Superior temporal gyrus (tissue), 1 donor: ENCODE measurements at regions not wholly inside any gene's neighbourhood (a gene's known extent, or its start where the extent isn't known, plus 50 kb on each side); places are given as distances from the start of the nearest gene placed in this dataset.

Experiments used
- DNase-seq: peaks from one replicate; pipeline ENCODE4 v3.0.0-alpha.2; 2016; ENCODE audit errors: extremely low spot score

- DNase-seq, result no peak
Observed at GRCh38 chr2:128973566-128973965, 654.9 kb upstream of the HS6ST1 start.

DNA sequence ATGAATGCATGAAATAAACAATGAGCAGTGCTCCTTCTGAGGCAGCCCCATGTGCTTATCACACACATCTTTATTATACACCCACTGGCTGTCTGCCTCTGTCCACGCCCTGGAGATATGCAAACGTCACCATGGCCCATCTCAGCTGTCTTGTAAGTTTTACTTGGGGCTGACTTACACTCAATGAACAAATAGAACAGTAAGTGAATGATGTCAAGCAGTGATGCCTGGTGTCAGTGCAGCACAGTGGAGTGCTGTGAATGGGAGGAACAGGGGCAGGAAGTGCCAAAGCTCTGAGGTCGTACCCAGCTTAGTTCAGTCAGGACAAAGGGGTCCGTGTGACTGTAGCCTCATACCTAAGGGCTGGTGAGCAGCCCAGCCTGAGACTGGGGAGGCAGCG, 659.5 kb upstream of the HS6ST1 start:
- no peak for DNase-seq

DNA sequence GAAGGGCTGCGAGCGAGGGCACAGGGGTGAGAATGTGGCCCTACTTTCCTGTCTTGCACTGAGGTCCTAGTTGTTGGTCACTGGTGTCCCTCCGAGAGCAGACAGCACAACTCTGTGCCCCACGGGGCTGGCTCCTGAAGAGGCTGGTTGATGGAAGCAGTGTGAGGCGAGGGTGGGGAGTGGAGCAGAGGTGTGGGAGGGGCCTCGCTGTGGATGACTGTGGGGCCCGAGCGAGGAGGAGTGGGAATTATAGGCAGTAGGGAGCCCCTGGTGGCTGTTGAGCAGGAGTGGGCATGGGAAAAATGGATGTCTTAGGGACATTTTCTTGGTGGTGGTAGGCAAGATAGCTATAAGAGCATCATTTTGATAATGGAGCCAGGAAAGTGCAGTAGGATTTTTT, 660.5 kb upstream of the HS6ST1 start:
- no peak for DNase-seq

DNA sequence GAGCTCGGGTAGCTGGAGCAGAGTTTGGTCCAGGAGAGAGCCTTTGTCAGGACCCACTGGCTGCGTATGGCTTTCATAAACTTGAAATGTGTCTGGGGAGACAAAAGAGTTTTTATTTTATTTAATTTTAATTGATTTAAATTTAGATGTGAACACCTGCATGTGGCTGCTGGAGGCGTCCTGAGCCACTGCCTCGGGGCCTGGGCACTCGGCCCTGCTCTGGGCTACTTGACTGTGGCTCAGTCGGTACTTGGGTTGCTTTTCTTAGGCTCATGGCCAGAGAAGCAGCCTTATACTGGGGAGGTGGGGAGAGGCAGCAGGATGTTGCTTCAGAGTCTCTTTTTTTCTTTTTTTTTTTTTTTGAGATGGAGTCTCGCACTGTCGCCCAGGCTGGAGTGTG, 661.8 kb upstream of the HS6ST1 start:
- DNase-seq, result no peak

- no peak for DNase-seq
Observed at GRCh38 chr2:128981353-128981752, 662.7 kb upstream of the HS6ST1 start.

- DNase-seq, result no peak
Observed at GRCh38 chr2:128982001-128982400, 663.3 kb upstream of the HS6ST1 start.

DNA sequence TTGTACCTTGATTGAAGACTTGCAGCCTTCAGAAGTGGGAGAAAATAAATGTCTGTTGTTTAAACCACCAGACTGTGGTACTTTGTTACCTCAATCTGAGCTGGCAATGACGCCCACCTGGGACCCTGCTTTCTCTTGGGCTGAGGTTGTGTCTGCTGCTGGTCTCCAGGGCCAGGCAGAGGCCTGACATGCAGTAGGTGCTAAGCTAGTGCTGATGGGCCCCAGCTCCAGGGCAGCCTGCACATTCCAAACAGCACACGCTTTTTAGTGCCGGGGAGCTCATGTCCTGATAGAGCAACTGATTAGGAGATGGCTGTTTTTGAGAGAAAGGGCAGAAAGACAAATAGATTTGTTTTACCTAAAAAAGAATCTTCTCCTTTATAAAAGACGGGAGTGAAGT, 664.0 kb upstream of the HS6ST1 start:
- DNase-seq, result no peak

DNA sequence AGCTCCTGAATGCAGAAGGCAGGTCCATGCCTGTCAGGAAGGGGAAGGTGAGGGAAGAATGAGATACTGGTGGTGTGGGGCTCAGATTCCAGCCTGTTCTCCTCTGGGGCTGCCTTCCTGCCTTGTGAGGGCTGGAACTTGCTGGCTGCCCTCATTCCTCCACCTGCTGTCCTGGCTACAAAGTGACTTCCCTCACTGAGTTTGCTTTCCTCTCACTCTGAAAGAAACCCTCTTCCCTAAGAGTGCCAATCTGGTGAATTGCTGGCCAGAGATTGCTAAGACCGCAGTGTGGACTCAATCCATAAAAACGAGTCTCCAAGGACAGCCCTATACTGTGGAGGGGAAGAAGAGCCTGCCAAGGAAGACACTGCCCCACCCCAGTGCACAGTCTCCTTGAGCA, 664.4 kb upstream of the HS6ST1 start:
- no peak for DNase-seq

DNA sequence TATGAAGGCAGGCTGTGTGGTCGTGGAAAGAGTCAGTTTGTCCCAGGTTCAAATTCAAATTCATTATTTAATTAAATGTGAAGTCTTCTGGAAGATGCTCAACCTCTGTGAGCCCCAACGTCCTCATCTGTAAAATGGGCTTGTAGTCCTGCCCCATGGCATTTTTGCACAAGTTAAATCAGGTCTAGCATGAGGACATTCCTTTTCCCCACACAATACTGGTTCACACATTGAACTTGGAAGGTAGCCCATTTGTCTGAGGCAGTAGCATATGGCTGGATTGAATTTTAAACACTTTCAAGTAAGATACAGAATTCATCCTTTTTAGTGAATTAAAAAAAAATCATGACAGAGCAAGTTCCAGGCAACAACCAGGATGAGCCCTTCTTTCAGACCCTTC, 665.4 kb upstream of the HS6ST1 start:
- DNase-seq, result peak; percentile 39

- DNase-seq, result no peak
Observed at GRCh38 chr2:128984855-128985254, 666.2 kb upstream of the HS6ST1 start.

- DNase-seq, result peak; percentile 69
Observed at GRCh38 chr2:128986026-128986715, 667.5 kb upstream of the HS6ST1 start.

DNA sequence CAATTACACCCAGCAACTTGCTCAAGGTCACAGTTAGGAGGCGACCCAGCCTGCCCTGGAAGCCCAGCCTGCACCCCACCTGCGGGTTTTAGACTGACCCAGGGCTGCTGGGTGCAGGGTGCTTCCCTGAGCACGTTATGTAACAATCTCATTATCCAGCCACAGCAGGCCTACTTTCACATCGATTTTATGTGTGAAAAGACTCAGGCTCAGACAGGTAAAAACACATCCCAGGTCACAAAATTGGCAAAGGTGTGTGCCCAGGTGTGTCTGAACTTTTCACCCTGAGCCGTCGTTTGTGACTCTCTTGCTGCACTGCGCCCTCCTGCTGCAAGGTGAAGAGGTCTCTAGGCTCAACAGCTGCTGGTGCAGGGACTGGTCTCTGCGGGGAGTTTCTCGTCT, 668.2 kb upstream of the HS6ST1 start:
- DNase-seq, result no peak

DNA sequence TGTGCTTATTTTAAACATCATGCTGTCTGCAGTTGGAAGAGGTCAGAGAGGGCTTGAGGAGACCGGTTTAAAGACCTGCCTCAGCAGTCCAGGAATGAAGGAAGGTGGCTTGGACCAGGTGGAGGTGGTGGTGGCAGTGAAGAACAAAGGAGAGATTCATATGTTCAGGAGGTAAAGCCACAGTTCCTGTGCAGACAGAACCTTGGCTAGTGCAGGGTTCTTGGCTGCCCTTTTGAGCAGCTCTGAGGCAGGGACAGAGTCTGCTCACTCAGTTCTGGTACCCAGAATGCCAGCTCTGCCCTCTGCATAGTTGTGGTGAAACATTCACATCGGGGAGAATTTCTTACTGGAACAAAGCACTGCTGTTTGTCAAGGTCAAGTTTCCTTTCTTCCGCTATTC, 669.7 kb upstream of the HS6ST1 start:
- DNase-seq, result no peak

GRCh38 chr2:128988967-128989366, 670.3 kb upstream of the HS6ST1 start:
- DNase-seq, result no peak

DNA sequence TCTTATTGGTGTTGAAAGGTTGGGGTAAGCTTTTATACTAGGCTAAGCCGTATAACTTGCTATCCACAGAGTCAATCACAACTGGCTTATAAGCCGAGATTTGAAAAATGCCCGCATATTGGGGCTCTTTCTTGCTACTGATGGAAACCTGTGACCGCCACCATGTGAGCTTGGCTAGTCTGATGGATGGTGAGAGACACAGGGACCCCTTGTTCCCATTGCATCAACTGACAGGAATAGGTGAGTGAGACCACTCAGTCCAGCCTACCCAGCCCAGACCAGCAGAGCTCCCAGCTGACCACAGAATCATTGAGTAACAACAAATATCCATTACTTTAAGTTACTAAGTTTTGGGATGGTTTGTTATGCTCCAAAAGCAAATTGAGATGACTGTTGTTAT, 676.4 kb upstream of the HS6ST1 start:
- DNase-seq, result no peak

DNA sequence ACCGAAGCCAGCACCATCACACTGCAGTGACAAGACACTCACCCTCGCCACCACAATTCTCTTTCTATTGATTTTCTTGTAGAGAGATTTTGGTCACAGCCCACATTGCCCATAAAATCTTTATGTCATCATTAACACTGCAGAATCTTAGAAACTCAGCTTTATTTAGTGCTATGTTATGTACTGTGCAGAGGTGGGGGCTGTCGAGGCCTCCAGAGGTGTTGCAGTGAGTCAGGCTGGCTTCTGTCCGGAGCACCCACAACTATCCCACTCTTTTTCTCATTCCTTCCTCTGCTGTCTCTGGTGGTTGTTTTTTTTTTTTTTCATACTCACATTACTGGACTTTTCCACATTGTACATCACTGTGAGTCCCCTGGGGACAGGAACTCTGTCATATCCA, 677.4 kb upstream of the HS6ST1 start:
- DNase-seq, result no peak

- DNase-seq, result no peak
Observed at GRCh38 chr2:128997166-128997866, 678.6 kb upstream of the HS6ST1 start.

- no peak for DNase-seq
Observed at GRCh38 chr2:129001926-129002325, 683.3 kb upstream of the HS6ST1 start.

DNA sequence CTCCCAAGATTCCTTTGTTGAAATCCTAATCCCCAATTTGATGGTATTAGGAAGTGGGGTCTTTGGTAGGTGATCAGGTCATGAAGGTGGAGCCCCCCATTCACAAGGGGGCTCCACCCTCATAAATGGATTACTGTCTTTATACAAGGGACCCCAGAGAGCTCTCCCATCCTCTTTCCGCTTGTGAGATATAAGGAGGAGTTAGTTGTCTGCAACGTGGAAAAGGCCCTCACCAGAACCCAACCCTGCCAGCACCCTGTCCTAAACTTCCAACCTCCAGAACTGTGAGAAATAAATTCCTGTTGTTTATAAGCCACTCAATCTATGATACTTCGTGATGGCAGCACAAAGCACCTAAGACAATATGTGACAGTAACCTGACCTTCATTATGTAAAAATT, 684.1 kb upstream of the HS6ST1 start:
- DNase-seq, result no peak

- no peak for DNase-seq
Observed at GRCh38 chr2:129004485-129004884, 685.8 kb upstream of the HS6ST1 start.

- DNase-seq, result no peak
Observed at GRCh38 chr2:129004940-129005490, 686.3 kb upstream of the HS6ST1 start.

GRCh38 chr2:129006135-129006886, 687.6 kb upstream of the HS6ST1 start:
- no peak for DNase-seq

DNA sequence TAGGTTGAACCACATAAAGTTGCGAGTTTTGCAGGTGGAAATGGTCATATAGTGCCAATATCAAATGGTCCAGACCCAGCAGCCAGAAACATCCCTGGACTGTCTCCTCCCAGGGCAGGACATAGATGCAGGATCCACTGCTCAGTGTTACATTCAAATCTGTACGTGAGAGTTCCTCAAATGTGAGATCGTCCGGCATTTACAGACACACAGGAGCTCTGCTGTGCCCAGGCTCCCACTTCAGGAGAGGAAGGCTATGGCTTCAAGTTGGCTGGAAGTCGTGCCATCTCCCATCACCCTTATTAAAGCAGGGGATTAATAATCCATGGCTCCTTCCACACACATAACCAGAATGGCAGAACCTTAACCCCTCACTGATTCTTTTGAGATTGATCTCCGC, 688.2 kb upstream of the HS6ST1 start:
- no peak for DNase-seq
